ENCODE measurements at regions not wholly inside any gene's neighbourhood (a gene's known extent, or its start where the extent isn't known, plus 50 kb on each side); places are given as distances from the start of the nearest gene placed in this dataset.

- Histone ChIP-seq H3K27me3 (no peaks in the 10 kb centered on the region), H3K36me3 (no peaks in the 10 kb centered on the region), H3K4me1 (no peaks in the 10 kb centered on the region), H3K9me3 (no peaks in the 10 kb centered on the region), H3K27ac (no peak overlapping the region), H3K4me3 (no peak overlapping the region)
- WGBS, result 92% methylated on average over 1 of the region's 1 CpG
- DNase-seq (ENCODE audit: low spot score in 2 of 2), result no peak
- TF ChIP-seq POLR2AphosphoS5 (IDR thresholded peaks at IDR 0.05) (no peak), EP300 (IDR thresholded peaks at IDR 0.05) (no peak), POLR2A (IDR thresholded peaks at IDR 0.05) (no peak)
- TF ChIP-seq, protein P1, sequence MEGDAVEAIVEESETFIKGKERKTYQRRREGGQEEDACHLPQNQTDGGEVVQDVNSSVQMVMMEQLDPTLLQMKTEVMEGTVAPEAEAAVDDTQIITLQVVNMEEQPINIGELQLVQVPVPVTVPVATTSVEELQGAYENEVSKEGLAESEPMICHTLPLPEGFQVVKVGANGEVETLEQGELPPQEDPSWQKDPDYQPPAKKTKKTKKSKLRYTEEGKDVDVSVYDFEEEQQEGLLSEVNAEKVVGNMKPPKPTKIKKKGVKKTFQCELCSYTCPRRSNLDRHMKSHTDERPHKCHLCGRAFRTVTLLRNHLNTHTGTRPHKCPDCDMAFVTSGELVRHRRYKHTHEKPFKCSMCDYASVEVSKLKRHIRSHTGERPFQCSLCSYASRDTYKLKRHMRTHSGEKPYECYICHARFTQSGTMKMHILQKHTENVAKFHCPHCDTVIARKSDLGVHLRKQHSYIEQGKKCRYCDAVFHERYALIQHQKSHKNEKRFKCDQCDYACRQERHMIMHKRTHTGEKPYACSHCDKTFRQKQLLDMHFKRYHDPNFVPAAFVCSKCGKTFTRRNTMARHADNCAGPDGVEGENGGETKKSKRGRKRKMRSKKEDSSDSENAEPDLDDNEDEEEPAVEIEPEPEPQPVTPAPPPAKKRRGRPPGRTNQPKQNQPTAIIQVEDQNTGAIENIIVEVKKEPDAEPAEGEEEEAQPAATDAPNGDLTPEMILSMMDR (IDR thresholded peaks at IDR 0.05), result no peak
These were observed 188.2 kb upstream of the ARHGAP20 start for GRCh38 chr11:110900426-110900825.

DNA sequence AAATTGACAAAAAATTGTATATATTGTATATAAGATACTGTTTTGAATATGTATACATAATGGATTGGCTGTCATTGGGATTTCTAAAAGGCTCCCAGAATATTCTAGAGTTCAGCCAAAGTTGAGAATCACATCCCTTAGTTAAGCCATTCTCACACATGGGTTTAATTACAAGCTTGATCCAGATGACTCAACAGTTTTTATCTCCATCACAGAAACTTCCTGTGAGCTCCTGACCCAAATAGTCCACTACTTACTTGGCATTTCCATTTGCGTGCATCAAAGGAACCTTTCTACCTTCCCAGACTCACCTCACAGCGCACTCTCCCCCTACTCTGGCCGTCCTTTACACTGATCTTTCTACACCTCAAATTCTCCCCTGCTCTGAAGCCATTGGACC, 184.8 kb upstream of the ARHGAP20 start:
- no peak for DNase-seq (ENCODE audit: low spot score in 2 of 2)
- WGBS, result 73% methylated on average over 3 of the region's 3 CpGs
- Histone ChIP-seq H3K4me1 (no peaks in the 10 kb centered on the region), H3K9me3 (no peaks in the 10 kb centered on the region), H3K27me3 (no peaks in the 10 kb centered on the region), H3K27ac (no peak overlapping the region), H3K36me3 (no peaks in the 10 kb centered on the region), H3K4me3 (no peak overlapping the region)
- no peak for TF ChIP-seq EP300 (IDR thresholded peaks at IDR 0.05)
- TF ChIP-seq POLR2AphosphoS5 (IDR thresholded peaks at IDR 0.05), result no peak
- TF ChIP-seq POLR2A (IDR thresholded peaks at IDR 0.05), result no peak
- TF ChIP-seq, protein P1 (IDR thresholded peaks at IDR 0.05), result no peak

DNA sequence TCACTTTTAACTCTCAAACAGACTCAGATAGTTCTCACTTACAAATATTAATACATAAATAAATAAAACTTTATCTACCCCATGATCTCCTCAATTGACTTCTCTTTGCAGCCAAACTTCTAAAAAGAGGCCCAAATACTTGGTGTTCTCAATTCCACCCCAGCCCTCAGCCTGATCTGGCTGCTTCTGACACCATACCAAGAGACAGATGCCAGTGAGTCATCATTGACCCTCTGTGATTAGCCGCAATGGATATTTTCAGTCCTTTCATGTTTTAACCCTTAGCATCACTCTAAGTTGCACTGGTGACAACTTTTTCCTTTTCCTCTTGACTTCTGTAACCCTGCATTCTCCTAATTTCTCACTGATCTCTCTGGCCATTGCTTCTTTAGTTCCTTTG, 184.1 kb upstream of the ARHGAP20 start:
- WGBS, result 41% methylated on average over 1 of the region's 1 CpG
- Histone ChIP-seq H3K4me1 (no peaks in the 10 kb centered on the region), H3K36me3 (no peaks in the 10 kb centered on the region), H3K9me3 (no peaks in the 10 kb centered on the region), H3K27ac (peak overlapping the region; percentile 8), H3K27me3 (no peaks in the 10 kb centered on the region), H3K4me3 (no peak overlapping the region)
- TF ChIP-seq POLR2A (IDR thresholded peaks at IDR 0.05) (no peak), POLR2AphosphoS5 (IDR thresholded peaks at IDR 0.05) (no peak), EP300 (IDR thresholded peaks at IDR 0.05) (no peak)
- TF ChIP-seq, protein P1 (IDR thresholded peaks at IDR 0.05), result no peak
- no peak for DNase-seq (ENCODE audit: low spot score in 2 of 2)

GRCh38 chr11:110894224-110894623, 182.0 kb upstream of the ARHGAP20 start:
- 79% methylated on average over 4 of the region's 4 CpGs for WGBS
- no peak for DNase-seq (ENCODE audit: low spot score in 2 of 2)
- Histone ChIP-seq H3K27ac (no peak overlapping the region), H3K36me3 (no peaks in the 10 kb centered on the region), H3K4me1 (no peaks in the 10 kb centered on the region), H3K9me3 (no peaks in the 10 kb centered on the region), H3K27me3 (no peaks in the 10 kb centered on the region), H3K4me3 (no peak overlapping the region)
- TF ChIP-seq EP300 (IDR thresholded peaks at IDR 0.05) (no peak), POLR2A (IDR thresholded peaks at IDR 0.05) (no peak), POLR2AphosphoS5 (IDR thresholded peaks at IDR 0.05) (no peak)
- TF ChIP-seq, protein P1 (IDR thresholded peaks at IDR 0.05), result no peak

- 80% methylated on average over 4 of the region's 4 CpGs for WGBS
These were observed 180.6 kb upstream of the ARHGAP20 start for GRCh38 chr11:110892741-110893285.

More at GRCh38 chr11:110892741-110893285, 180.6 kb upstream of the ARHGAP20 start:
- Histone ChIP-seq H3K4me3 (no peak overlapping the region), H3K36me3 (no peaks in the 10 kb centered on the region), H3K27me3 (no peaks in the 10 kb centered on the region), H3K4me1 (no peaks in the 10 kb centered on the region), H3K27ac (no peak overlapping the region), H3K9me3 (no peaks in the 10 kb centered on the region)
- no peak for DNase-seq (ENCODE audit: low spot score in 2 of 2)
- no peak for TF ChIP-seq POLR2AphosphoS5 (IDR thresholded peaks at IDR 0.05)
- TF ChIP-seq, protein P1 (IDR thresholded peaks at IDR 0.05), result no peak

Measured in suprapubic skin (tissue), 4 donors.